RWPE2 (cell line): ENCODE measurements at regions not wholly inside any gene's neighbourhood (a gene's known extent, or its start where the extent isn't known, plus 50 kb on each side); places are given as distances from the start of the nearest gene placed in this dataset.
A peak's percentile ranks its signal among the peaks of the same experiment; 100 is the strongest.

ENCODE experiments used
- ATAC-seq: fragments of 200-7000 bp; cut with Tn5 transposase; 3 replicates; pipeline ENCODE4 v1.9.1; 2021; ENCODE audit warnings: low read depth
- DNase-seq: peaks from one replicate; pipeline ENCODE4 v3.0.0-alpha.2; 2020; ENCODE audit warnings: low spot score
- H3K27ac ChIP-seq: fragments of 450-650 bp; 2 replicates; pipeline ENCODE4 v1.5.1; 2017; ENCODE audit warnings: mild to moderate bottlenecking; ENCODE audit not compliant: poor library complexity, severe bottlenecking
- H3K27me3 ChIP-seq: fragments of 250-450 bp; sonication (Bioruptor Pico); 2 replicates; pipeline ENCODE4 v1.5.1; 2021; ENCODE audit warnings: mild to moderate bottlenecking, moderate library complexity; ENCODE audit not compliant: insufficient read depth, poor library complexity, severe bottlenecking
- H3K36me3 ChIP-seq: fragments of 250-450 bp; sonication (Bioruptor Pico); 2 replicates; pipeline ENCODE4 v1.5.1; 2020; ENCODE audit warnings: low read depth, mild to moderate bottlenecking, moderate library complexity
- H3K4me1 ChIP-seq: fragments of 250-450 bp; sonication (Bioruptor Pico); 2 replicates; pipeline ENCODE4 v1.5.1; 2021; ENCODE audit warnings: mild to moderate bottlenecking, moderate library complexity; ENCODE audit not compliant: insufficient read depth, poor library complexity, severe bottlenecking
- H3K4me3 ChIP-seq: fragments of 250-450 bp; sonication (Bioruptor Pico); 2 replicates; pipeline ENCODE4 v1.5.1; 2021; ENCODE audit warnings: mild to moderate bottlenecking, moderate library complexity; ENCODE audit not compliant: severe bottlenecking
- H3K9me3 ChIP-seq: fragments of 250-450 bp; sonication (Bioruptor Pico); 2 replicates; pipeline ENCODE4 v1.5.1; 2021; ENCODE audit warnings: mild to moderate bottlenecking, moderate library complexity; ENCODE audit not compliant: severe bottlenecking
- TF ChIP-seq, protein P1 (sequence below): fragments of 450-650 bp; IDR thresholded peaks from one replicate; pipeline ENCODE4 v1.5.1; 2017; ENCODE audit warnings: mild to moderate bottlenecking, moderate library complexity; ENCODE audit not compliant: poor library complexity, severe bottlenecking

DNA sequence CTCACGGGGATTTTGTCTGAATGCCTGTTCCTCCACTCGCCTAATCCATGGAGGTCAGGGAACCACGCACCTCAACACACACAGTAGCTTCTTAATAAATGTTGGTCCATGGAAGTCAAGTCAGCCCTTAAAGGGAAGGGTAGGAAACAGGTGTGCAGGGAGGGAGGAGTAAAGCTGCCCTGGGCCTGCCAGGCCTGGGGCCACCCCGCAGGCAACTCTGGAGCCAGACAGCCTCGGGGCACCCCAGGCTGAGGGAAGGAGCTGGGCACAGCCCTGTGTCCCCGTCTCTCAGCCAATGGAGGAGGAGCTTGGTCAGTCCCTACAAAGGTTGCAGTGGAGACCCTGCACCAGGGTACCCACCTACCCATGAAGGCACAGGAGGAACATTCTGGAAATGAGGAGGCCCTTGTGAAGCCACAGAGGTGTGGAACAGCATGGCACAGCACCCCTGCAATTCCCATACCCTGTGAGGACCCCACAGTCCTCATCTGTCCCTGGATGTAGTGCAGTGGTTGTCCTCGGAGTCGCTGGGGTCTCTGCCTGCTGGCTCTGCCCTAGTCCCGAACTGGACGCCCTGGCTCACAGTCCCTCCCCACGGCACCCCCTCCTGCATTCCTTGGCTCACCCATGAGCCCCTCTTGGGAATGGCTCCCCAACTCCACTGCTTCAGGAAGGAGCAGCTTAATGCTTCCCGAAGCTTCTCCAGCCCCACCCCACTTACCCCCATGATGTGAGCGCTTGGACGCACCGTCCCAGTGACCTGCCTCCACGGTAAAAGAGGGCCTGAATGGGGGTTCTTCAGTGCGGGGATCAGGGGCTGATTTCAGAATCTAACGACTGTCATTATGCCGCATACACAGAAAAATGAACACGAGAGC lies 79.2 kb upstream of the INSIG1 start:
- Histone ChIP-seq H3K27ac (no peak overlapping the region), H3K27me3 (no peaks in the 10 kb centered on the region), H3K9me3 (no peaks in the 10 kb centered on the region), H3K36me3 (no peaks in the 10 kb centered on the region), H3K4me1 (peaks cover 9% of the 10 kb centered on the region), H3K4me3 (no peak overlapping the region)
- TF ChIP-seq, protein P1, sequence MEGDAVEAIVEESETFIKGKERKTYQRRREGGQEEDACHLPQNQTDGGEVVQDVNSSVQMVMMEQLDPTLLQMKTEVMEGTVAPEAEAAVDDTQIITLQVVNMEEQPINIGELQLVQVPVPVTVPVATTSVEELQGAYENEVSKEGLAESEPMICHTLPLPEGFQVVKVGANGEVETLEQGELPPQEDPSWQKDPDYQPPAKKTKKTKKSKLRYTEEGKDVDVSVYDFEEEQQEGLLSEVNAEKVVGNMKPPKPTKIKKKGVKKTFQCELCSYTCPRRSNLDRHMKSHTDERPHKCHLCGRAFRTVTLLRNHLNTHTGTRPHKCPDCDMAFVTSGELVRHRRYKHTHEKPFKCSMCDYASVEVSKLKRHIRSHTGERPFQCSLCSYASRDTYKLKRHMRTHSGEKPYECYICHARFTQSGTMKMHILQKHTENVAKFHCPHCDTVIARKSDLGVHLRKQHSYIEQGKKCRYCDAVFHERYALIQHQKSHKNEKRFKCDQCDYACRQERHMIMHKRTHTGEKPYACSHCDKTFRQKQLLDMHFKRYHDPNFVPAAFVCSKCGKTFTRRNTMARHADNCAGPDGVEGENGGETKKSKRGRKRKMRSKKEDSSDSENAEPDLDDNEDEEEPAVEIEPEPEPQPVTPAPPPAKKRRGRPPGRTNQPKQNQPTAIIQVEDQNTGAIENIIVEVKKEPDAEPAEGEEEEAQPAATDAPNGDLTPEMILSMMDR: no peak
- DNase-seq: no peak
- ATAC-seq: no peak

DNA sequence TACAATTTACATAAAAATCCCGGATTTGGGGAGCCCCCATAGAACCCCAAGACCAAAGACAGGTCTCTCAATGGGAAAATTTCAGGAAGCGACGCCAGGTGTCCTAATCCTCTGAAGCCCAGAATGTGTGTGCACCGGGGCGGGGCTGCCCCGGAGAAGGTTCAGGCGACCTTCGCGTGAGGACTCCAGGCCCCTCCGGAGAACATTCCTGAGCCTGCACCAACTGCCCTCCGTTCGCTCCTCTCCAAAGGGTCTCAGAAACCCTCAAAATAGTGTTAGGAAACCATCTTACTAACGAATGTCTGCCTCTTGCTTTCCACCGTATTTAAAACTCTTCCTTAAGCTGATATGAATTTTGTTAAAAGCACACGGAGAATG lies 78.5 kb upstream of the INSIG1 start:
- Histone ChIP-seq H3K4me3 (no peak overlapping the region), H3K36me3 (no peaks in the 10 kb centered on the region), H3K27ac (no peak overlapping the region), H3K9me3 (no peaks in the 10 kb centered on the region), H3K27me3 (no peaks in the 10 kb centered on the region), H3K4me1 (peaks cover 9% of the 10 kb centered on the region)
- ATAC-seq (no peak), DNase-seq (no peak)
- TF ChIP-seq, protein P1: no peak

DNA sequence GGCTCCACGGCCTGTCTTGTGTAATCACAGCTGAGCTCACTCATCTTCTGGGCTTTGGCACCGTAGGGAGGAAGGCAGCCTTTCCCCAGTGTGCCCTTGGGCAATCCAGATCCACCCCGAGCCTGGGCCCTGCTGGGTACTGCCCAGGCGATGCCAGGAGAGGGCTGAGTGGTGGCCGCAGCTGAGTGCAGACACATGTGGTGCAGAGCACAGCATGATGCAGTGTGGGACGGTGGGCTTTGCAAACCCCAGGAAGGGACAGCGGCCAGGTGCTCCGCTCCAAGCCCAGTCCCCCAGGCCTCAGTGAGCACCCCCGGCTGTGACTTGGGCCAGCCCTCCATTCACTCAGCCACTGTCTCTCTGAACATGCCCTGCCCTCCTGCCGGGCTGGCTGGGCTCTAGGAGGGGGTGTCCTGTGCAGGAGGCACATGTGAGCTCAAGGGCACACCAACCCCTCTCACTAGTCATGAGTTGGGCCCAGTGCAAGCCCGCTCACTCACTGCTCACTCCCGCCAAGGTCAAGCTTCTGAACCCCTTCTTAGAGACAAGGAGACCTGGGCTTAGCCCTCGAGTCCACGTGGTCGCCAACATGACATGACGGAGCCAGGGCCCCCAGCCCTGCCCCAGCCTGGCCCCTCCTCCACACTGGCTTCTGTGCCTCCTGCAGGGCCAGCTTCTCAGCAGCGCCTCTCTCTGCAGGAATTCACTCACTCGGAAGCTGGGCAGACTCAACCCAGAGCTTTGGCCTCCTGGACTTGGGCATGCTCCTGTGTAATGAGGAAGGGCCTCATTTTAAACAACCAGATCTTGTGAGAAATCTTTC lies 77.5 kb upstream of the INSIG1 start:
- no peaks in the 10 kb centered on the region for H3K9me3 ChIP-seq
- no peaks in the 10 kb centered on the region for H3K27me3 ChIP-seq
- H3K4me3 ChIP-seq: no peak overlapping the region
- TF ChIP-seq, protein P1: no peak
- H3K27ac ChIP-seq: no peak overlapping the region
- DNase-seq (no peak), ATAC-seq (peak; percentile 52; the same call in 1 of the 3 replicates)
- H3K4me1 ChIP-seq: peaks cover 16% of the 10 kb centered on the region
- H3K36me3 ChIP-seq: no peaks in the 10 kb centered on the region

DNA sequence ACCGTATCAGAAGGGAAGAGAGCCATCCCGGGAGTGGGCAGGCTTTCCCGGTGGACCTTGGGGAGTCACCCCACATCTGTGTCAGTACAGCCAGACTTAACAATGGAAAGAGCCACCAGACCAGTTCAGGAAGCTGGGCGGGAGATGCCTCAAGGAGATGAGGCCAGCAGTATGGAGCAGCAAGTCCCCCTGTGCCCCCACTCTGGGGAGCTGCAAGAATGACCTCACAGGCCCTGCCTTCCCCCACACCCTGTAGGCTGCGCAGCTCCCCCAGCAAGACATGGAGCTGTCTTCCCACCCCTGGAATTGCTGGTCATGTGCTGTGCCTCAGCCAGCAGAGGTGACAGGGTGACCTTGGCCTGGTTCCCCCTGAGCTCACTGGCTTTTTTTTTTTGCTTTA lies 76.8 kb upstream of the INSIG1 start:
- Histone ChIP-seq H3K4me3 (no peak overlapping the region), H3K27me3 (no peaks in the 10 kb centered on the region), H3K27ac (no peak overlapping the region), H3K4me1 (peaks cover 16% of the 10 kb centered on the region), H3K36me3 (no peaks in the 10 kb centered on the region), H3K9me3 (no peaks in the 10 kb centered on the region)
- TF ChIP-seq, protein P1: no peak
- DNase-seq (no peak), ATAC-seq (no peak)
